Right lobe of liver (tissue), 6 donors: ENCODE measurements at regions not wholly inside any gene's neighbourhood (a gene's known extent, or its start where the extent isn't known, plus 50 kb on each side); places are given as distances from the start of the nearest gene placed in this dataset.
"Not testable (repeated sequence)": the region's sequence is repeated elsewhere in the genome, so short reads cannot be mapped to it uniquely, and the experiment has no call there.

Experiments
- ATAC-seq, 4 donors: fragments of 200-7000 bp; cut with Tn5 transposase; one replicate each; pipeline ENCODE4 v1.9.1; 2020; ENCODE audit warnings: mild to moderate bottlenecking in 4 of 4, moderate library complexity in 4 of 4
- DNase-seq, 3 donors: peaks; one replicate each; pipeline ENCODE4 v3.0.0-alpha.2; 2020
- H3K27ac ChIP-seq, 3 donors: fragments of 200-600 bp; one replicate each; pipeline ENCODE4 v1.8.0; 2022
- H3K27me3 ChIP-seq, 2 donors: fragments of 200-600 bp; one replicate each; pipeline ENCODE4 v1.8.0; 2022
- H3K36me3 ChIP-seq, 4 donors: fragments of 200-600 bp; sonication (generic) in 1 of 4; one replicate each; pipeline versions ENCODE4 v1.5.1 to v1.8.0; 2017 to 2022; ENCODE audit warnings: control low read depth in 1 of 4
- H3K4me1 ChIP-seq, 4 donors: fragments of 200-600 bp; sonication (generic) in 1 of 4; one replicate each; pipeline versions ENCODE4 v1.5.1 to v1.8.0; 2017 to 2022; ENCODE audit warnings: control low read depth in 1 of 4
- H3K4me3 ChIP-seq, 3 donors: fragments of 200-600 bp; one replicate each; pipeline ENCODE4 v1.8.0; 2022
- H3K9me3 ChIP-seq, 4 donors: fragments of 200-600 bp; sonication (generic) in 1 of 4; one replicate each; pipeline versions ENCODE4 v1.5.1 to v1.8.0; 2017 to 2022; ENCODE audit warnings: control low read depth in 1 of 4
- CTCF ChIP-seq, 4 donors: fragments of 200-600 bp in 3 of 4; fragments of 450-650 bp in 1 of 4; IDR thresholded peaks; one replicate each; pipeline versions ENCODE4 v1.5.1 to v1.8.0; 2016 to 2022; ENCODE audit warnings: antibody characterized with exemption in 4 of 4, mild to moderate bottlenecking in 2 of 4
- POLR2A ChIP-seq: fragments of 450-650 bp; IDR thresholded peaks from one replicate; pipeline ENCODE4 v1.6.1; 2017; ENCODE audit warnings: antibody characterized with exemption, mild to moderate bottlenecking
- WGBS: methylation state at CpG from one replicate; pipeline ENCODE4 v1.1.6; 2018; ENCODE audit warnings: low coverage, low lambda C conversion rate; ENCODE audit not compliant: insufficient coverage; ENCODE audit errors: missing lambda C conversion rate; 5-methylcytosine and 5-hydroxymethylcytosine counted together
- intact Hi-C, 2 donors: fragments of 100-400 bp; cut with DNase I; formaldehyde crosslinking; loops; one replicate each; pipeline versions ENCODE4 v1.11.2 to v1.14.1; 2022
- donor health status: DM: no; HTN: yes; CAD: no.
- donor health status: DM: no; HTN: no; CAD: no.
- donor health status: DM: no; HTN: no; CAD: no.
- donor health status: DM: no; HTN: yes; CAD: no.
- donor health status: DM: no; HTN: yes; CAD: no.

GRCh38 chr3:84717894-84718293, 240.9 kb upstream of the CADM2 start:
- no peak for ATAC-seq
- no peak for DNase-seq
- WGBS, result 40% methylated on average over 3 of the region's 3 CpGs
- no peaks in the 10 kb centered on the region for H3K4me1 ChIP-seq
- no peak for TF ChIP-seq POLR2A
- TF ChIP-seq CTCF (IDR thresholded peaks at IDR 0.05), result no peak
- intact Hi-C loops, result no loop called here
- H3K4me3 ChIP-seq, result no peak overlapping the region
- H3K9me3 ChIP-seq, result no peaks in the 10 kb centered on the region
- no peaks in the 10 kb centered on the region for H3K36me3 ChIP-seq
- no peaks in the 10 kb centered on the region for H3K27me3 ChIP-seq
- H3K27ac ChIP-seq, result no peak overlapping the region

GRCh38 chr3:84724877-84725276, 233.9 kb upstream of the CADM2 start:
- Histone ChIP-seq H3K4me3 (no peak overlapping the region), H3K36me3 (no peaks in the 10 kb centered on the region), H3K4me1 (no peaks in the 10 kb centered on the region), H3K27ac (no peak overlapping the region), H3K27me3 (no peaks in the 10 kb centered on the region), H3K9me3 (no peaks in the 10 kb centered on the region)
- WGBS, result 58% methylated on average over 4 of the region's 4 CpGs
- DNase-seq, result no peak
- TF ChIP-seq POLR2A, result no peak
- TF ChIP-seq CTCF (IDR thresholded peaks at IDR 0.05), result no peak
- intact Hi-C loops, result no loop called here
- no peak for ATAC-seq

- no peaks in the 10 kb centered on the region for H3K4me1 ChIP-seq
- no peaks in the 10 kb centered on the region for H3K27me3 ChIP-seq
- no peak overlapping the region for H3K27ac ChIP-seq
- TF ChIP-seq CTCF (IDR thresholded peaks at IDR 0.05), result no peak
- DNase-seq (no peak), ATAC-seq (no peak)
- no peaks in the 10 kb centered on the region for H3K9me3 ChIP-seq
- H3K4me3 ChIP-seq, result no peak overlapping the region
- intact Hi-C loops, result no loop called here
- H3K36me3 ChIP-seq, result no peaks in the 10 kb centered on the region
- 30% methylated on average over 1 of the region's 1 CpG for WGBS
Observed at GRCh38 chr3:84727616-84728015, 231.2 kb upstream of the CADM2 start.

GRCh38 chr3:84734731-84735130, 224.1 kb upstream of the CADM2 start:
- H3K9me3 ChIP-seq, H3K27me3 ChIP-seq, H3K4me3 ChIP-seq, H3K27ac ChIP-seq, intact Hi-C loops, H3K4me1 ChIP-seq, H3K36me3 ChIP-seq, DNase-seq: not testable (repeated sequence)
- peak in 1 of 4 donors; percentile 53 for ATAC-seq
- 46% methylated on average over 1 of the region's 1 CpG for WGBS

GRCh38 chr3:84738086-84738485, 220.7 kb upstream of the CADM2 start:
- WGBS, result 16% methylated on average over 2 of the region's 2 CpGs
- DNase-seq (no peak), ATAC-seq (no peak)
- intact Hi-C loops, result no loop called here
- Histone ChIP-seq H3K4me3 (no peak overlapping the region), H3K27me3 (no peaks in the 10 kb centered on the region), H3K9me3 (no peaks in the 10 kb centered on the region), H3K27ac (no peak overlapping the region), H3K4me1 (no peaks in the 10 kb centered on the region), H3K36me3 (no peaks in the 10 kb centered on the region)
- no peak for TF ChIP-seq CTCF (IDR thresholded peaks at IDR 0.05)
- no peak for TF ChIP-seq POLR2A
